DMS 273 treated with DMSO at 0.1 percent for 48 hours (cell line): ENCODE measurements at regions not wholly inside any gene's neighbourhood (a gene's known extent, or its start where the extent isn't known, plus 50 kb on each side); places are given as distances from the start of the nearest gene placed in this dataset.

Experiments
- DNase-seq: peaks from one replicate; lab custom pipeline; 2025; lab: John Stamatoyannopoulos, UW

- no peak for DNase-seq
Measured at GRCh38 chr11:70501051-70501901, 102.9 kb downstream of the CTTN start.

GRCh38 chr11:70501933-70502540 is 103.7 kb downstream of the CTTN start:
- no peak for DNase-seq

GRCh38 chr11:70502677-70503467 is 104.5 kb downstream of the CTTN start:
- DNase-seq: no peak

GRCh38 chr11:70503468-70504221 is 105.3 kb downstream of the CTTN start:
- DNase-seq: no peak

GRCh38 chr11:70504246-70505020 is 106.1 kb downstream of the CTTN start:
- DNase-seq: no peak

- DNase-seq: no peak
Measured at GRCh38 chr11:70505331-70505731, 107.0 kb downstream of the CTTN start.

- no peak for DNase-seq
Measured at GRCh38 chr11:70505761-70506657, 107.7 kb downstream of the CTTN start.

- no peak for DNase-seq
Measured at GRCh38 chr11:70506658-70506970, 108.3 kb downstream of the CTTN start.

- no peak for DNase-seq
Measured at GRCh38 chr11:70506986-70507385, 108.7 kb downstream of the CTTN start.

GRCh38 chr11:70507466-70508230 is 109.3 kb downstream of the CTTN start:
- DNase-seq: no peak

- no peak for DNase-seq
Measured at GRCh38 chr11:70508231-70508480, 109.8 kb downstream of the CTTN start.

- DNase-seq: no peak
Measured at GRCh38 chr11:70509476-70509875, 111.1 kb downstream of the CTTN start.

- DNase-seq: no peak
Measured at GRCh38 chr11:70510106-70510505, 111.8 kb downstream of the CTTN start.

- DNase-seq: no peak
Measured at GRCh38 chr11:70510571-70510970, 112.2 kb downstream of the CTTN start.

- no peak for DNase-seq
Measured at GRCh38 chr11:70511345-70511744, 113.0 kb downstream of the CTTN start.

- DNase-seq: no peak
Measured at GRCh38 chr11:70512716-70513115, 114.4 kb downstream of the CTTN start.

GRCh38 chr11:70517203-70517602 is 118.9 kb downstream of the CTTN start:
- DNase-seq: no peak

GRCh38 chr11:70517988-70518907 is 119.9 kb downstream of the CTTN start:
- DNase-seq: no peak

GRCh38 chr11:70519117-70519516 is 120.8 kb downstream of the CTTN start:
- no peak for DNase-seq
